ENCODE measurements at regions not wholly inside any gene's neighbourhood (a gene's known extent, or its start where the extent isn't known, plus 50 kb on each side); places are given as distances from the start of the nearest gene placed in this dataset.

- DNase-seq (ENCODE audit: low read depth): no peak
- TF ChIP-seq, protein P1, sequence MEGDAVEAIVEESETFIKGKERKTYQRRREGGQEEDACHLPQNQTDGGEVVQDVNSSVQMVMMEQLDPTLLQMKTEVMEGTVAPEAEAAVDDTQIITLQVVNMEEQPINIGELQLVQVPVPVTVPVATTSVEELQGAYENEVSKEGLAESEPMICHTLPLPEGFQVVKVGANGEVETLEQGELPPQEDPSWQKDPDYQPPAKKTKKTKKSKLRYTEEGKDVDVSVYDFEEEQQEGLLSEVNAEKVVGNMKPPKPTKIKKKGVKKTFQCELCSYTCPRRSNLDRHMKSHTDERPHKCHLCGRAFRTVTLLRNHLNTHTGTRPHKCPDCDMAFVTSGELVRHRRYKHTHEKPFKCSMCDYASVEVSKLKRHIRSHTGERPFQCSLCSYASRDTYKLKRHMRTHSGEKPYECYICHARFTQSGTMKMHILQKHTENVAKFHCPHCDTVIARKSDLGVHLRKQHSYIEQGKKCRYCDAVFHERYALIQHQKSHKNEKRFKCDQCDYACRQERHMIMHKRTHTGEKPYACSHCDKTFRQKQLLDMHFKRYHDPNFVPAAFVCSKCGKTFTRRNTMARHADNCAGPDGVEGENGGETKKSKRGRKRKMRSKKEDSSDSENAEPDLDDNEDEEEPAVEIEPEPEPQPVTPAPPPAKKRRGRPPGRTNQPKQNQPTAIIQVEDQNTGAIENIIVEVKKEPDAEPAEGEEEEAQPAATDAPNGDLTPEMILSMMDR (IDR thresholded peaks at IDR 0.05; ENCODE audit: insufficient read depth, low read depth, low read length): no peak
- no peak overlapping the region for H3K4me3 ChIP-seq (ENCODE audit: low read depth, low read length)
Measured at GRCh38 chr6:126786262-126786661, 332.2 kb upstream of the RSPO3 start.

GRCh38 chr6:126787635-126788034 is 330.8 kb upstream of the RSPO3 start:
- TF ChIP-seq, protein P1 (IDR thresholded peaks at IDR 0.05; ENCODE audit: insufficient read depth, low read depth, low read length): no peak

GRCh38 chr6:126788861-126789365 is 329.6 kb upstream of the RSPO3 start:
- no peak overlapping the region for H3K4me3 ChIP-seq (ENCODE audit: low read depth, low read length)
- TF ChIP-seq, protein P1 (IDR thresholded peaks at IDR 0.05; ENCODE audit: insufficient read depth, low read depth, low read length): no peak
- no peak for DNase-seq (ENCODE audit: low read depth)

More at GRCh38 chr6:126787635-126788034, 330.8 kb upstream of the RSPO3 start:
- H3K4me3 ChIP-seq (ENCODE audit: low read depth, low read length): no peak overlapping the region
- no peak for DNase-seq (ENCODE audit: low read depth)

GRCh38 chr6:126792340-126793085 is 326.0 kb upstream of the RSPO3 start:
- no peak for DNase-seq (ENCODE audit: low read depth)
- no peak overlapping the region for H3K4me3 ChIP-seq (ENCODE audit: low read depth, low read length)
- TF ChIP-seq, protein P1 (IDR thresholded peaks at IDR 0.05; ENCODE audit: insufficient read depth, low read depth, low read length): no peak

GRCh38 chr6:126795161-126795560 is 323.3 kb upstream of the RSPO3 start:
- DNase-seq (ENCODE audit: low read depth): no peak
- TF ChIP-seq, protein P1 (IDR thresholded peaks at IDR 0.05; ENCODE audit: insufficient read depth, low read depth, low read length): no peak
- no peak overlapping the region for H3K4me3 ChIP-seq (ENCODE audit: low read depth, low read length)

- H3K4me3 ChIP-seq (ENCODE audit: low read depth, low read length): no peak overlapping the region
- DNase-seq (ENCODE audit: low read depth): peak; percentile 17
- TF ChIP-seq, protein P1 (IDR thresholded peaks at IDR 0.05; ENCODE audit: insufficient read depth, low read depth, low read length): no peak
Measured at GRCh38 chr6:126797981-126798380, 320.5 kb upstream of the RSPO3 start.
